Breast epithelium (tissue), 3 donors: ENCODE measurements at regions not wholly inside any gene's neighbourhood (a gene's known extent, or its start where the extent isn't known, plus 50 kb on each side); places are given as distances from the start of the nearest gene placed in this dataset.

Experiments
- CTCF ChIP-seq, 3 donors: fragments of 450-650 bp; IDR thresholded peaks; one replicate each; pipeline ENCODE4 v1.5.1; 2016 to 2017; ENCODE audit warnings: antibody characterized with exemption in 3 of 3, mild to moderate bottlenecking in 3 of 3, moderate library complexity in 3 of 3
- POLR2AphosphoS5 ChIP-seq, 3 donors: sonication (generic); formaldehyde crosslinking; IDR thresholded peaks; one replicate each; pipeline ENCODE4 v1.6.1; 2017; ENCODE audit warnings: antibody characterized with exemption in 3 of 3

GRCh38 chr11:127448101-127448500, 447.5 kb upstream of the KIRREL3 start:
- TF ChIP-seq CTCF (IDR thresholded peaks at IDR 0.05) (no peak), POLR2AphosphoS5 (IDR thresholded peaks at IDR 0.05) (no peak)
